Stomach (tissue), 4 donors: ENCODE measurements at regions not wholly inside any gene's neighbourhood (a gene's known extent, or its start where the extent isn't known, plus 50 kb on each side); places are given as distances from the start of the nearest gene placed in this dataset.

Experiments used
- EP300 ChIP-seq: sonication (generic); formaldehyde crosslinking; IDR thresholded peaks from one replicate; pipeline ENCODE4 v1.6.1; 2017; ENCODE audit warnings: antibody characterized with exemption
- POLR2A ChIP-seq, 4 donors: fragments of 450-650 bp; IDR thresholded peaks; one replicate each; pipeline ENCODE4 v1.6.1; 2016; ENCODE audit warnings: antibody characterized with exemption in 4 of 4, control low read depth in 2 of 4, mild to moderate bottlenecking in 1 of 4, moderate library complexity in 1 of 4
- POLR2AphosphoS5 ChIP-seq, 3 donors: sonication (generic); formaldehyde crosslinking; IDR thresholded peaks; one replicate each; pipeline ENCODE4 v1.6.1; 2016; ENCODE audit warnings: antibody characterized with exemption in 3 of 3
- TF ChIP-seq, protein P1 (sequence below), 7 experiments: fragments of 450-650 bp in 4 of 7; fragments of 200-600 bp in 3 of 7; sonication (generic) in 3 of 7; IDR thresholded peaks; one replicate each; pipeline ENCODE4 v1.5.1; 2016 to 2019; ENCODE audit warnings: antibody characterized with exemption in 7 of 7, control low read depth in 2 of 7, mild to moderate bottlenecking in 1 of 7

DNA sequence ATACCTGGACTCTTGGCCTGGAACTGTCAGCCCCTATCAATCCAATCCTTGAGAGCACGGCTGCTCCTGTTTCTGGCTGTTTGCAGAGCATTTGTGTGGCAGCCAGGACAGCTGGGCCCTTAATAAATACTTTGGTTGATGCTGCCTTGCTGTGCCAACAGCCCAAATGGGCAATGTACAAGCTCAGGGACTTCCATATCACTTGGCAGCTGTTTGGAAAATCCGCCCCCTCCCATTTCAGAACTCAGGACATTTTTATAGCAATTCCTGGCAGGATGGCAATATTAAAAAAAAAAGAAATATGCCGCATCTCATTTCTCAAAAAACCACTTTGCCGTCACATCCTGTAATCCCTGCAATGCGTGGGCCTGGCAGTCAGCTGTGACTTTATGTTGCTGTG, 218.9 kb downstream of the HS3ST1 start:
- no peak for TF ChIP-seq POLR2A (IDR thresholded peaks at IDR 0.05)
- TF ChIP-seq, protein P1, sequence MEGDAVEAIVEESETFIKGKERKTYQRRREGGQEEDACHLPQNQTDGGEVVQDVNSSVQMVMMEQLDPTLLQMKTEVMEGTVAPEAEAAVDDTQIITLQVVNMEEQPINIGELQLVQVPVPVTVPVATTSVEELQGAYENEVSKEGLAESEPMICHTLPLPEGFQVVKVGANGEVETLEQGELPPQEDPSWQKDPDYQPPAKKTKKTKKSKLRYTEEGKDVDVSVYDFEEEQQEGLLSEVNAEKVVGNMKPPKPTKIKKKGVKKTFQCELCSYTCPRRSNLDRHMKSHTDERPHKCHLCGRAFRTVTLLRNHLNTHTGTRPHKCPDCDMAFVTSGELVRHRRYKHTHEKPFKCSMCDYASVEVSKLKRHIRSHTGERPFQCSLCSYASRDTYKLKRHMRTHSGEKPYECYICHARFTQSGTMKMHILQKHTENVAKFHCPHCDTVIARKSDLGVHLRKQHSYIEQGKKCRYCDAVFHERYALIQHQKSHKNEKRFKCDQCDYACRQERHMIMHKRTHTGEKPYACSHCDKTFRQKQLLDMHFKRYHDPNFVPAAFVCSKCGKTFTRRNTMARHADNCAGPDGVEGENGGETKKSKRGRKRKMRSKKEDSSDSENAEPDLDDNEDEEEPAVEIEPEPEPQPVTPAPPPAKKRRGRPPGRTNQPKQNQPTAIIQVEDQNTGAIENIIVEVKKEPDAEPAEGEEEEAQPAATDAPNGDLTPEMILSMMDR (IDR thresholded peaks at IDR 0.05), result no peak
- TF ChIP-seq EP300, result no peak
- no peak for TF ChIP-seq POLR2AphosphoS5 (IDR thresholded peaks at IDR 0.05)
